A549 (cell line): ENCODE measurements at regions not wholly inside any gene's neighbourhood (a gene's known extent, or its start where the extent isn't known, plus 50 kb on each side); places are given as distances from the start of the nearest gene placed in this dataset.

Experiments used
- ATAC-seq, 2 experiments: fragments of 200-7000 bp in 1 of 2; fragments of >200 bp in 1 of 2; cut with Nextera tagmentation in 1 of 2; cut with Tn5 transposase in 1 of 2; 3 replicates each; pipeline versions ENCODE4 v1.8.0 to v1.9.1; 2018 to 2020; ENCODE audit warnings: mild to moderate bottlenecking in 1 of 2, moderate library complexity in 1 of 2
- CTCF ChIA-PET: fragments of 300-600 bp; sonication (Branson Sonifier 250); formaldehyde crosslinking; extraction: SDS; loops from one replicate; lab custom pipeline; 2021; ENCODE audit warnings: antibody characterized with exemption, inconsistent platforms; lab: Yijun Ruan, JAX
- POLR2A ChIA-PET: fragments of 350-600 bp; formaldehyde crosslinking; extraction: SDS; loops from one replicate; lab custom pipeline; 2021; ENCODE audit warnings: antibody characterized with exemption, inconsistent platforms; lab: Yijun Ruan, JAX
- DNase-seq, 2 experiments: peaks; one replicate each; pipeline versions ENCODE4 v3.0.0 to v3.0.0-alpha.2; 2011 to 2016; ENCODE audit warnings: low read depth in 1 of 2, low spot score in 1 of 2
- FAIRE-seq: peaks from 2 replicates; lab custom pipeline; 2011; peaks lifted over from hg19 to GRCh38; lab: Jason Lieb, UNC
- H3K27ac ChIP-seq, 2 experiments: fragments of >200 bp; sonication (Bioruptor Twin); formaldehyde crosslinking; 3 replicates each; pipeline ENCODE4 v1.5.1; 2016 to 2017
- H3K4me1 ChIP-seq: fragments of >200 bp; sonication (Bioruptor Twin); formaldehyde crosslinking; 3 replicates; pipeline ENCODE4 v1.6.1; 2016
- H3K4me2 ChIP-seq: fragments of >200 bp; sonication (Bioruptor Twin); formaldehyde crosslinking; 3 replicates; pipeline ENCODE4 v1.6.1; 2016
- H3K4me3 ChIP-seq: fragments of >200 bp; sonication (Bioruptor Twin); formaldehyde crosslinking; 3 replicates; pipeline ENCODE4 v1.5.1; 2016
- H3K9me3 ChIP-seq: fragments of >200 bp; sonication (Bioruptor Twin); formaldehyde crosslinking; 3 replicates; pipeline ENCODE4 v1.6.1; 2016
- BHLHE40 ChIP-seq: IDR thresholded peaks from 2 replicates; pipeline ENCODE4 v1.6.1; 2012; ENCODE audit warnings: low read depth, low read length, inconsistent platforms
- CBX2 ChIP-seq: fragments of 200-600 bp; sonication (generic); IDR thresholded peaks from 2 replicates; pipeline ENCODE4 v1.6.1; 2016; ENCODE audit warnings: low read depth, mild to moderate bottlenecking, borderline replicate concordance
- CBX8 ChIP-seq: fragments of 200-600 bp; sonication (generic); IDR thresholded peaks from 2 replicates; pipeline ENCODE4 v1.6.1; 2016
- CEBPB ChIP-seq, 2 experiments: fragments of >200 bp in 1 of 2; sonication (Bioruptor Twin) in 1 of 2; formaldehyde crosslinking in 1 of 2; IDR thresholded peaks; 2 replicates each; pipeline ENCODE4 v1.6.1; 2012 to 2016
- CHD4 ChIP-seq: fragments of 200-600 bp; sonication (generic); IDR thresholded peaks from 2 replicates; pipeline ENCODE4 v1.6.1; 2016; ENCODE audit warnings: antibody characterized with exemption, mild to moderate bottlenecking, borderline replicate concordance
- CTCF ChIP-seq: fragments of >200 bp; sonication (Bioruptor Twin); formaldehyde crosslinking; IDR thresholded peaks from 3 replicates; pipeline ENCODE4 v1.5.1; 2016
- EHF ChIP-seq: fragments of 250-450 bp; sonication (Bioruptor Pico); IDR thresholded peaks from 2 replicates; pipeline ENCODE4 v1.5.0; 2020; ENCODE audit warnings: mild to moderate bottlenecking
- ESRRA ChIP-seq: fragments of 150-350 bp; IDR thresholded peaks from 2 replicates; pipeline ENCODE4 v1.6.1; 2014; ENCODE audit warnings: mild to moderate bottlenecking, low read length, borderline replicate concordance
- FOSB ChIP-seq: fragments of 250-450 bp; sonication (Bioruptor Pico); IDR thresholded peaks from 2 replicates; pipeline ENCODE4 v1.5.0; 2020; ENCODE audit warnings: mild to moderate bottlenecking, moderate library complexity
- FOSL2 ChIP-seq, 2 experiments: fragments of 450-650 bp in 1 of 2; fragments of >200 bp in 1 of 2; sonication (Bioruptor Twin) in 1 of 2; formaldehyde crosslinking; IDR thresholded peaks; 2 replicates each; pipeline versions ENCODE4 v1.5.0 to v1.6.1; 2016 to 2020; ENCODE audit warnings: mild to moderate bottlenecking in 1 of 2, moderate library complexity in 1 of 2
- FOXS1 ChIP-seq: fragments of 250-450 bp; sonication (Bioruptor Pico); IDR thresholded peaks from 2 replicates; pipeline ENCODE4 v1.5.0; 2020; ENCODE audit warnings: mild to moderate bottlenecking, moderate library complexity
- HDAC2 ChIP-seq: fragments of 200-600 bp; sonication (generic); IDR thresholded peaks from 2 replicates; pipeline ENCODE4 v1.6.1; 2016
- HEYL ChIP-seq: fragments of 250-450 bp; sonication (Bioruptor Pico); IDR thresholded peaks from 2 replicates; pipeline ENCODE4 v1.8.0; 2021; ENCODE audit warnings: mild to moderate bottlenecking, moderate library complexity
- HOXB13 ChIP-seq: fragments of 250-450 bp; sonication (Bioruptor Pico); IDR thresholded peaks from 2 replicates; pipeline ENCODE4 v1.5.0; 2020; ENCODE audit warnings: low read depth, mild to moderate bottlenecking, moderate library complexity
- HOXB5 ChIP-seq: fragments of 250-450 bp; sonication (Bioruptor Pico); IDR thresholded peaks from 2 replicates; pipeline ENCODE4 v1.5.0; 2020; ENCODE audit warnings: mild to moderate bottlenecking, moderate library complexity
- JUN ChIP-seq, 2 experiments: fragments of >200 bp; sonication (Bioruptor Twin); formaldehyde crosslinking; IDR thresholded peaks; 2 replicates in 1 of 2; 3 replicates in 1 of 2; pipeline ENCODE4 v1.6.1; 2016 to 2017
- JUNB ChIP-seq: fragments of >200 bp; sonication (Bioruptor Twin); formaldehyde crosslinking; IDR thresholded peaks from 2 replicates; pipeline ENCODE4 v1.6.1; 2016
- KDM5A ChIP-seq: fragments of 200-600 bp; sonication (generic); IDR thresholded peaks from 2 replicates; pipeline ENCODE4 v1.6.1; 2016; ENCODE audit warnings: antibody characterized with exemption, mild to moderate bottlenecking
- MAFK ChIP-seq: fragments of 450-650 bp; IDR thresholded peaks from 2 replicates; pipeline ENCODE4 v1.6.1; 2014; ENCODE audit not compliant: partially characterized antibody
- NFE2L2 ChIP-seq: fragments of 150-350 bp; conservative IDR thresholded peaks from 2 replicates; pipeline ENCODE4 v1.6.1; 2014; ENCODE audit warnings: low read length
- NPAS2 ChIP-seq: fragments of 250-450 bp; sonication (Bioruptor Pico); IDR thresholded peaks from 2 replicates; pipeline ENCODE4 v1.8.0; 2022; ENCODE audit warnings: mild to moderate bottlenecking, moderate library complexity, borderline replicate concordance
- POLR2A ChIP-seq: IDR thresholded peaks from 2 replicates; pipeline ENCODE4 v1.6.1; 2012; ENCODE audit warnings: mild to moderate bottlenecking, low read length
- POLR2AphosphoS2 ChIP-seq: conservative IDR thresholded peaks from 2 replicates; pipeline ENCODE4 v1.6.1; 2012; ENCODE audit warnings: low read length, improper control_type of control experiment, inconsistent platforms
- RARB ChIP-seq: fragments of 250-450 bp; sonication (Bioruptor Pico); IDR thresholded peaks from 2 replicates; pipeline ENCODE4 v1.8.0; 2021; ENCODE audit warnings: mild to moderate bottlenecking, moderate library complexity
- RCOR1 ChIP-seq: fragments of 150-350 bp; IDR thresholded peaks from 2 replicates; pipeline ENCODE4 v1.6.1; 2014; ENCODE audit warnings: antibody characterized with exemption, low read length, low read depth
- RFX5 ChIP-seq: fragments of 450-650 bp; IDR thresholded peaks from 2 replicates; pipeline ENCODE4 v1.7.1; 2014; ENCODE audit warnings: antibody characterized with exemption, mild to moderate bottlenecking, moderate library complexity
- TP53 ChIP-seq: fragments of 250-450 bp; sonication (Bioruptor Pico); IDR thresholded peaks from 2 replicates; pipeline ENCODE4 v1.5.0; 2021; ENCODE audit warnings: mild to moderate bottlenecking, moderate library complexity
- ZFP36 ChIP-seq: fragments of 450-650 bp; IDR thresholded peaks from 2 replicates; pipeline ENCODE4 v1.6.1; 2014; ENCODE audit warnings: borderline replicate concordance; ENCODE audit not compliant: partially characterized antibody
- ZSCAN20 ChIP-seq: fragments of 250-450 bp; sonication (Bioruptor Pico); IDR thresholded peaks from 2 replicates; pipeline ENCODE4 v1.8.0; 2022; ENCODE audit warnings: mild to moderate bottlenecking, moderate library complexity
- WGBS: methylation state at CpG from one replicate; pipeline ENCODE4 v1.1.6; 2017; ENCODE audit errors: missing lambda C conversion rate; 5-methylcytosine and 5-hydroxymethylcytosine counted together
- TF ChIP-seq, protein P1 (sequence below): fragments of >200 bp; sonication (Bioruptor Twin); formaldehyde crosslinking; IDR thresholded peaks from 2 replicates; pipeline ENCODE4 v1.6.1; 2016
- TF ChIP-seq, protein P2 (sequence below): fragments of >200 bp; sonication (Bioruptor Twin); formaldehyde crosslinking; IDR thresholded peaks from 3 replicates; pipeline ENCODE4 v1.6.1; 2016

DNA sequence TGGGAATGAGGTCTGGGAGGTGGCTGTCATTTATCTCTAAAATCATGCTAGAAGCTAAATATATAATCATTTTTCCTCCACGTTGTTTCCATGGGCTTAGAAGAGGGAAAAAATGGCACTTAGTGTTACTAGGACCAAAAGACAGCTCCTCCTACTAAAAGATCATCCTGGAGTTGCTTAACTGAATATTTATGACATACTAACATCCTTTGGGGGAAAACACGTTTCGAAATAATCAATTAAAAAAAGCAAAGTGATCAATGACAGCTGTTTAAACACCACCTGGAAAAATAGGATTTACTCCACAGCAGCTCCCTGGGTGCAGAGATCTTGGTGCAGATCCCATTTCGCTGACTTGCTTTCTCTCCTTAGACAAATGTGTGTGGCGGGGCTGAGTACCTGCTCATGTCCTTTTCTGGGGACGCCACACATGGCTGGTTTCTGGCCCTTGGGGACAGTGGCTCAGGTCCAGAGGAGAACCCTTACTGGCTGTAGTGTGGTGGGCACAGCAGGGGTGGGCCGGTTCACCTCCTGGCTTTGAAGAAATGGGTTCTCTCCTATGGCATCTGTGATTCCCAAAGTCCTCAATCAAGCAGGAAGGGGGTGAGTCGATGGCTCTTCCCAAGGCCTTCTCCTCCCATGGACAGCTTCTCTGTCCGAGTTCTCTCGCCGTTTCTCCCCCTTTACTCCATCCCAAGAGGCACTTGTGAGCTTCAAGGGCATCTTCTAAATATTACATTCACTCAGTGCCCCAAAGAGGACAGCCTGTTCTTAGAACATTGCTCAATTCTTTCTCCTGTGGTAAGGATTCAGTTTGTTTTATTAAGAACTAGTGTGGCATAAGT lies 156.4 kb upstream of the KLF14 start:
- H3K9me3 ChIP-seq: no peaks in the 10 kb centered on the region
- TF ChIP-seq CEBPB (IDR thresholded peaks at IDR 0.05) (0 out of 4 replicates have a peak, but pooled peaks of 1 of the 2 experiments have one; percentile 25), MAFK (peak; percentile 42)
- TF ChIP-seq, protein P1, sequence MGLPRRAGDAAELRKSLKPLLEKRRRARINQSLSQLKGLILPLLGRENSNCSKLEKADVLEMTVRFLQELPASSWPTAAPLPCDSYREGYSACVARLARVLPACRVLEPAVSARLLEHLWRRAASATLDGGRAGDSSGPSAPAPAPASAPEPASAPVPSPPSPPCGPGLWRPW: no peak
- peaks cover 97% of the 10 kb centered on the region for H3K4me1 ChIP-seq
- ATAC-seq: no peak
- H3K4me3 ChIP-seq: peak overlapping the region; percentile 16; the same call in 1 of the 3 replicates
- peak overlapping the region; percentile 80 for H3K4me2 ChIP-seq
- ChIA-PET POLR2A (interaction anchor here (0.7 to 0.8 kb wide), 2 partner anchors 9 to 14 kb away, joined by 3 read pairs; no protein-coding TSS in a partner anchor), CTCF (interaction anchor here (0.5 to 11.4 kb wide), 11 partner anchors 7 to 179 kb away, joined by 3 to 185 read pairs (median 5); no protein-coding TSS in a partner anchor)
- no peak for DNase-seq
- 69% methylated on average over 11 of the region's 11 CpGs for WGBS
- H3K27ac ChIP-seq: peak overlapping the region; percentile 94
- no peak for FAIRE-seq

DNA sequence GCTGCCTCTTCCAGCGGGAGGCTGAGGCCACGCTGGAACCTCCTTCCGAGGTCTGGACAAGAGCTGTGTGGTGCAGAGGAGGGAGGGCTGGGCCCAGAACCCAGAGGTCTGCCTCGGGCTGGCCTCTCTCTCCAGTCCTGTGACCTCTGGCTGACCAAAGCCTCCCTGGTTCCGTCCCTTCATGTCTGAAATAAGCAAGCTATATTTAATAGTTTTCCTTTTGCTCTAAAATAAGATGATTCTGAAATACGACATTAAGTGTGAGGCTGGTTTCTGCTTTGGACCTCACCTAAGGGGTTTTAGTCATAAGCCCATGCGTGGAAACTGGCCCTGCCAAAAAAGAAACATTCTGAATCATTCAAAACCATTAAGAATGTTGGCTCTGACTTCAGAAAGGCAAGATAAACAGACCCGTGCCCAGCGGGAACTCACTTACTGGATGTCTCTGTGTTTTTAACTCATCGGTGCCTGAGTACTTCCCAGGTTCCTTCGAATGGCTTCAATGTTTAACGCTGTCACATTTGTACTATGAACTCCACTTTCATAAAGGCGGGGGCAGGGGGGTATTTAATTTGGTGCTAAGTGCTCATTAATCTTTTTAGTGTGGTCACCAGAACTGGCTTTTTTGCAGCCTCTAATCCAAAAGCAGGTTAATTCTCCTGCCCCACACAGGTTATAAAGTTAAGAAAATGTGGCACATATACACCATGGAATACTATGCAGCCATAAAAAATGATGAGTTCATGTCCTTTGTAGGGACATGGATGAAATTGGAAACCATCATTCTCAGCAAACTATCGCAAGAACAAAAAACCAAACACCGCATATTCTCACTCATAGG lies 157.5 kb upstream of the KLF14 start:
- peak in 1 of 2 experiments; percentile 83 for DNase-seq
- no peaks in the 10 kb centered on the region for H3K9me3 ChIP-seq
- peak overlapping the region; percentile 94 for H3K27ac ChIP-seq
- CTCF ChIA-PET: interaction anchor here (0.6 to 11.4 kb wide), 8 partner anchors 6 to 149 kb away, joined by 3 to 185 read pairs (median 5); no protein-coding TSS in a partner anchor
- POLR2A ChIA-PET: interaction anchor here (0.7 kb wide), 1 partner anchor 13 kb away, joined by 3 read pairs; no protein-coding TSS in a partner anchor
- no peak for FAIRE-seq
- peak overlapping the region; percentile 80 for H3K4me2 ChIP-seq
- ATAC-seq: peak in 1 of 2 experiments; percentile 12; a peak in 3 of 6 replicates
- 8% methylated on average over 14 of the region's 15 CpGs for WGBS
- H3K4me1 ChIP-seq: peaks cover 97% of the 10 kb centered on the region
- H3K4me3 ChIP-seq: peak overlapping the region; percentile 16; the same call in 1 of the 3 replicates
- no peak for TF ChIP-seq RARB
- TF ChIP-seq EHF (CRISPR knock-in tag): no peak
- TF ChIP-seq NFE2L2: no peak
- TF ChIP-seq RCOR1: no peak
- TF ChIP-seq FOSB: peak; percentile 83; the same call in 1 of the 2 replicates
- TF ChIP-seq RFX5: no peak
- TF ChIP-seq HDAC2: no peak
- TF ChIP-seq HOXB13 (CRISPR knock-in tag): 0 out of 2 replicates have a peak, but pooled peaks have one; percentile 31
- TF ChIP-seq ZFP36: no peak
- no peak for TF ChIP-seq CTCF
- no peak for TF ChIP-seq POLR2A
- TF ChIP-seq, protein P1: no peak
- TF ChIP-seq NPAS2 (CRISPR knock-in tag): no peak
- TF ChIP-seq POLR2AphosphoS2: no peak
- TF ChIP-seq BHLHE40: peak; percentile 30; the same call in 1 of the 2 replicates
- peak; percentile 54 to 85; a peak in 3 of 5 replicates for TF ChIP-seq JUN (IDR thresholded peaks at IDR 0.05)
- TF ChIP-seq FOXS1: peak; percentile 46; the same call in 1 of the 2 replicates
- peak; percentile 73; the same call in 1 of the 2 replicates for TF ChIP-seq TP53 (CRISPR knock-in tag)
- TF ChIP-seq, protein P2, sequence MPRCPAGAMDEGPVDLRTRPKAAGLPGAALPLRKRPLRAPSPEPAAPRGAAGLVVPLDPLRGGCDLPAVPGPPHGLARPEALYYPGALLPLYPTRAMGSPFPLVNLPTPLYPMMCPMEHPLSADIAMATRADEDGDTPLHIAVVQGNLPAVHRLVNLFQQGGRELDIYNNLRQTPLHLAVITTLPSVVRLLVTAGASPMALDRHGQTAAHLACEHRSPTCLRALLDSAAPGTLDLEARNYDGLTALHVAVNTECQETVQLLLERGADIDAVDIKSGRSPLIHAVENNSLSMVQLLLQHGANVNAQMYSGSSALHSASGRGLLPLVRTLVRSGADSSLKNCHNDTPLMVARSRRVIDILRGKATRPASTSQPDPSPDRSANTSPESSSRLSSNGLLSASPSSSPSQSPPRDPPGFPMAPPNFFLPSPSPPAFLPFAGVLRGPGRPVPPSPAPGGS: 0 out of 3 replicates have a peak, but pooled peaks have one; percentile 33
- no peak for TF ChIP-seq CHD4
- peak; percentile 63; the same call in 1 of the 2 replicates for TF ChIP-seq FOSL2 (IDR thresholded peaks at IDR 0.05)
- peak; percentile 84 for TF ChIP-seq FOSL2 (CRISPR knock-in tag; IDR thresholded peaks at IDR 0.05)
- no peak for TF ChIP-seq HEYL (CRISPR knock-in tag)
- TF ChIP-seq JUNB: peak; percentile 90
- TF ChIP-seq CBX8: no peak
- 0 out of 2 replicates have a peak, but pooled peaks have one; percentile 50 for TF ChIP-seq HOXB5 (CRISPR knock-in tag)
- TF ChIP-seq CBX2: no peak
- TF ChIP-seq CEBPB (IDR thresholded peaks at IDR 0.05): peak in 1 of 2 experiments; percentile 53; a peak in 2 of 4 replicates
- TF ChIP-seq ESRRA: no peak
- TF ChIP-seq ZSCAN20: no peak
- TF ChIP-seq KDM5A: no peak
